CD14-positive monocyte (primary cell): ENCODE measurements at regions not wholly inside any gene's neighbourhood (a gene's known extent, or its start where the extent isn't known, plus 50 kb on each side); places are given as distances from the start of the nearest gene placed in this dataset.
A peak's percentile ranks its signal among the peaks of the same experiment; 100 is the strongest.

Experiments used
- DNase-seq, 3 donors: peaks; one replicate each; pipeline ENCODE4 v3.0.0-alpha.2; 2011 to 2022
- H2AFZ ChIP-seq: 2 replicates; pipeline ENCODE4 v1.6.0; 2012; ENCODE audit warnings: mild to moderate bottlenecking, low read depth, low read length, inconsistent platforms; ENCODE audit not compliant: insufficient read depth, poor library complexity, severe bottlenecking
- H3K27ac ChIP-seq, 2 donors: 1 replicate in 1 of 2; 2 replicates in 1 of 2; pipeline ENCODE4 v1.5.1; 2012 to 2013; ENCODE audit warnings: low read length in 2 of 2, control low read depth in 1 of 2, inconsistent platforms in 1 of 2, low read depth in 1 of 2, mild to moderate bottlenecking in 1 of 2
- H3K27me3 ChIP-seq, 2 donors: one replicate each; pipeline versions ENCODE4 v1.6.0 to v1.6.1; 2011 to 2013; ENCODE audit warnings: low read length in 2 of 2; ENCODE audit not compliant: control insufficient read depth in 2 of 2, insufficient read depth in 2 of 2
- H3K36me3 ChIP-seq, 2 donors: replicated peaks in 1 of 2; 1 replicate in 1 of 2; 2 replicates in 1 of 2; pipeline versions ENCODE4 v1.5.1 to v1.6.1; 2012 to 2013; ENCODE audit warnings: low read length in 2 of 2, control low read depth in 1 of 2, inconsistent platforms in 1 of 2, mild to moderate bottlenecking in 1 of 2; ENCODE audit not compliant: insufficient read depth in 2 of 2, control insufficient read depth in 1 of 2
- H3K4me1 ChIP-seq, 2 donors: 1 replicate in 1 of 2; 2 replicates in 1 of 2; pipeline versions ENCODE4 v1.5.1 to v1.6.1; 2012 to 2013; ENCODE audit warnings: low read length in 2 of 2, control low read depth in 1 of 2, inconsistent platforms in 1 of 2, mild to moderate bottlenecking in 1 of 2, moderate library complexity in 1 of 2; ENCODE audit not compliant: insufficient read depth in 2 of 2, control insufficient read depth in 1 of 2
- H3K4me2 ChIP-seq: replicated peaks from 2 replicates; pipeline ENCODE3; 2012; ENCODE audit warnings: low read length, moderate library complexity, mild to moderate bottlenecking; ENCODE audit not compliant: poor library complexity, severe bottlenecking; ENCODE audit errors: extremely low read depth
- H3K4me3 ChIP-seq, 3 experiments: fragments of 200-600 bp in 1 of 3; sonication (generic) in 1 of 3; replicated peaks in 1 of 3; 1 replicate in 2 of 3; 2 replicates in 1 of 3; pipeline ENCODE4 v1.5.1; 2011 to 2013; ENCODE audit warnings: low read length in 3 of 3, mild to moderate bottlenecking in 3 of 3, control low read depth in 2 of 3, low read depth in 2 of 3, inconsistent platforms in 1 of 3, moderate library complexity in 1 of 3
- H3K79me2 ChIP-seq: 2 replicates; pipeline ENCODE4 v1.6.0; 2012; ENCODE audit warnings: mild to moderate bottlenecking, control low read depth, inconsistent platforms, low read length, moderate library complexity; ENCODE audit not compliant: insufficient read depth
- H3K9ac ChIP-seq: 2 replicates; pipeline ENCODE4 v1.6.0; 2017; ENCODE audit warnings: low read length, mild to moderate bottlenecking; ENCODE audit not compliant: insufficient read depth, poor library complexity, severe bottlenecking
- H3K9me3 ChIP-seq, 2 donors: replicated peaks in 1 of 2; 1 replicate in 1 of 2; 2 replicates in 1 of 2; pipeline versions ENCODE4 v1.5.1 to v1.6.1; 2012 to 2013; ENCODE audit warnings: low read length in 2 of 2, control low read depth in 1 of 2; ENCODE audit not compliant: control insufficient read depth in 1 of 2, insufficient read depth in 1 of 2
- H4K20me1 ChIP-seq: 2 replicates; pipeline ENCODE4 v1.6.0; 2012; ENCODE audit warnings: mild to moderate bottlenecking, low read length, control low read depth, moderate library complexity; ENCODE audit not compliant: insufficient read depth
- H3K27ac Mint-ChIP-seq, 7 donors: one replicate each; pipeline ENCODE4 v1.8.0; 2020; ENCODE audit warnings: mild to moderate bottlenecking in 7 of 7, mixed read lengths in 7 of 7, moderate library complexity in 6 of 7, inconsistent platforms in 2 of 7
- H3K27me3 Mint-ChIP-seq, 3 donors: one replicate each; pipeline ENCODE4 v1.8.0; 2021 to 2022; ENCODE audit warnings: low read depth in 3 of 3, mild to moderate bottlenecking in 3 of 3, mixed read lengths in 3 of 3, moderate library complexity in 3 of 3, inconsistent platforms in 1 of 3
- H3K36me3 Mint-ChIP-seq, 2 donors: one replicate each; pipeline ENCODE4 v1.8.0; 2020; ENCODE audit warnings: mixed read lengths in 2 of 2, inconsistent platforms in 1 of 2, mild to moderate bottlenecking in 1 of 2
- H3K4me1 Mint-ChIP-seq: one replicate; pipeline ENCODE4 v1.8.0; 2020; ENCODE audit warnings: mild to moderate bottlenecking, mixed read lengths
- H3K4me3 Mint-ChIP-seq, 2 donors: one replicate each; pipeline ENCODE4 v1.8.0; 2020; ENCODE audit warnings: mild to moderate bottlenecking in 2 of 2, mixed read lengths in 2 of 2, moderate library complexity in 1 of 2
- H3K9me3 Mint-ChIP-seq, 7 donors: one replicate each; pipeline ENCODE4 v1.8.0; 2020 to 2022; ENCODE audit warnings: mixed read lengths in 7 of 7, mild to moderate bottlenecking in 6 of 7, moderate library complexity in 6 of 7, inconsistent platforms in 2 of 7
- WGBS: methylation state at CpG from one replicate; pipeline ENCODE4 v1.1.5; 2013; ENCODE audit warnings: missing lambda C conversion rate; ENCODE audit not compliant: insufficient coverage; 5-methylcytosine and 5-hydroxymethylcytosine counted together
- intact Hi-C, 2 donors: fragments of 100-400 bp; cut with micrococcal nuclease; formaldehyde crosslinking; loops; one replicate each; pipeline versions ENCODE4 v1.15.0 to v1.15.1; 2023
- TF ChIP-seq, protein P1 (sequence below): fragments of 200-600 bp; IDR thresholded peaks from one replicate; pipeline ENCODE4 v1.8.0; 2022; ENCODE audit warnings: antibody characterized with exemption, mild to moderate bottlenecking

DNA sequence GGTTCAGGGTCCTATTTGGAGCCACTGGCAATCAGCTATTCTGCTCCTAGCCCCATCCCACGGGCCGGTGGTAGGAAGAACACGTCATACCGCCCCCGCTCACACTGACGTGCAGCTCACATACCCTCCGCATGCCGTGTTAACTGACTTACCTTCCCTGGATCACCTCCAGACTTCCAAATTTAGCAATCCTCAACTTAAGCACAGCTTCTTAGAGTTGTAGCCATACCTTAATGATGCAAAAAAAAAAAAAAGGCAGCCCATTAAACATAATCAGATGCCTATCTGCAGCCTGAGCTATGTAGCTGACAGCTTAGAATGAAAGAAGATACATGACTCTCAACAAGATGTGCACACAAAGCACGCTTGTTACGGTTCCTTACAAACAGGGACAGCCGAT, 93.0 kb downstream of the IRX2 start:
- H3K27me3 Mint-ChIP-seq, result peaks cover 0 to 2% (median 1%) of the 10 kb centered on the region in 3 donors
- H2AFZ ChIP-seq, result no peak overlapping the region
- no peaks in the 10 kb centered on the region for H3K9me3 ChIP-seq
- H3K9ac ChIP-seq, result no peak overlapping the region
- H3K4me1 Mint-ChIP-seq, result no peaks in the 10 kb centered on the region
- H3K9me3 Mint-ChIP-seq, result peaks cover 0 to 11% (median 4%) of the 10 kb centered on the region in 7 donors
- 77% methylated on average over 8 of the region's 11 CpGs for WGBS
- no peaks in the 10 kb centered on the region for H3K36me3 ChIP-seq
- H4K20me1 ChIP-seq, result no peaks in the 10 kb centered on the region
- no peak overlapping the region for H3K4me3 ChIP-seq
- H3K79me2 ChIP-seq, result no peaks in the 10 kb centered on the region
- TF ChIP-seq, protein P1, sequence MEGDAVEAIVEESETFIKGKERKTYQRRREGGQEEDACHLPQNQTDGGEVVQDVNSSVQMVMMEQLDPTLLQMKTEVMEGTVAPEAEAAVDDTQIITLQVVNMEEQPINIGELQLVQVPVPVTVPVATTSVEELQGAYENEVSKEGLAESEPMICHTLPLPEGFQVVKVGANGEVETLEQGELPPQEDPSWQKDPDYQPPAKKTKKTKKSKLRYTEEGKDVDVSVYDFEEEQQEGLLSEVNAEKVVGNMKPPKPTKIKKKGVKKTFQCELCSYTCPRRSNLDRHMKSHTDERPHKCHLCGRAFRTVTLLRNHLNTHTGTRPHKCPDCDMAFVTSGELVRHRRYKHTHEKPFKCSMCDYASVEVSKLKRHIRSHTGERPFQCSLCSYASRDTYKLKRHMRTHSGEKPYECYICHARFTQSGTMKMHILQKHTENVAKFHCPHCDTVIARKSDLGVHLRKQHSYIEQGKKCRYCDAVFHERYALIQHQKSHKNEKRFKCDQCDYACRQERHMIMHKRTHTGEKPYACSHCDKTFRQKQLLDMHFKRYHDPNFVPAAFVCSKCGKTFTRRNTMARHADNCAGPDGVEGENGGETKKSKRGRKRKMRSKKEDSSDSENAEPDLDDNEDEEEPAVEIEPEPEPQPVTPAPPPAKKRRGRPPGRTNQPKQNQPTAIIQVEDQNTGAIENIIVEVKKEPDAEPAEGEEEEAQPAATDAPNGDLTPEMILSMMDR, result no peak
- intact Hi-C loops, result no loop called here
- H3K4me1 ChIP-seq, result no peaks in the 10 kb centered on the region
- H3K36me3 Mint-ChIP-seq, result no peaks in the 10 kb centered on the region
- no peaks in the 10 kb centered on the region for H3K27me3 ChIP-seq
- DNase-seq, result no peak
- no peak overlapping the region for H3K4me2 ChIP-seq
- H3K27ac ChIP-seq, result no peak overlapping the region
- H3K27ac Mint-ChIP-seq, result no peak overlapping the region
- H3K4me3 Mint-ChIP-seq, result no peak overlapping the region

DNA sequence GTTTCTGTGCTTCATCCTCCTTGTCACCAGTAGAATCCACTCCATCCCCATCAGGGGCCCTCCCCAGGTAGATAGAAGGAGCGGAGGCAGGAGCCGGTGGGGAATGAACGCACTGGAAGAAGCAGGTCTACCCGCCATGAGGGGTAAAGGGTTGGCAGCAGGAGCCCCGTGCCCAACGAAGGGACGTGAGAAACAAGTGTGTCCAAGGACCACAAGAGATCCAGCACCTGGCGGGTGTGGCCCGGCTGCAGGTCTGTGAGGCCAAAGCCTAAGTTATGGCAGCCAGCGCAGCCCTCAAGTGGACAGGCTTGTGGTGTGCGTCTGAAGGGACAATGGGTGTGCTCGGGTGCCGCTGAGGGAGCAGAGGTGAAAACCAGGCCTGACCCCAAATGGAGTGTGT, 94.3 kb downstream of the IRX2 start:
- Histone ChIP-seq H2AFZ (no peak overlapping the region), H3K4me1 (no peaks in the 10 kb centered on the region), H3K36me3 (no peaks in the 10 kb centered on the region), H3K4me2 (no peak overlapping the region), H3K4me3 (no peak overlapping the region), H3K9me3 (no peaks in the 10 kb centered on the region), H3K27me3 (no peaks in the 10 kb centered on the region), H4K20me1 (no peaks in the 10 kb centered on the region), H3K79me2 (no peaks in the 10 kb centered on the region), H3K27ac (no peak overlapping the region), H3K9ac (no peak overlapping the region)
- H3K9me3 Mint-ChIP-seq, result peaks cover 0 to 16% (median 4%) of the 10 kb centered on the region in 7 donors
- no peaks in the 10 kb centered on the region for H3K36me3 Mint-ChIP-seq
- TF ChIP-seq, protein P1, result no peak
- intact Hi-C loops, result no loop called here
- 95% methylated on average over 12 of the region's 13 CpGs for WGBS
- DNase-seq, result no peak
- H3K4me1 Mint-ChIP-seq, result no peaks in the 10 kb centered on the region
- peak overlapping the region in 1 of 7 donors; percentile 50 for H3K27ac Mint-ChIP-seq
- peaks cover 0 to 3% (median 0%) of the 10 kb centered on the region in 3 donors for H3K27me3 Mint-ChIP-seq
- H3K4me3 Mint-ChIP-seq, result no peak overlapping the region
